Lung (tissue), 11 donors: ENCODE measurements at regions not wholly inside any gene's neighbourhood (a gene's known extent, or its start where the extent isn't known, plus 50 kb on each side); places are given as distances from the start of the nearest gene placed in this dataset.

Source experiments
- ATAC-seq: fragments of 200-7000 bp; cut with Tn5 transposase; one replicate; pipeline ENCODE4 v1.9.1; 2020; ENCODE audit warnings: moderate number of reproducible peaks; ENCODE audit not compliant: insufficient read depth, low FRiP score
- DNase-seq, 3 donors: peaks; one replicate each; pipeline ENCODE4 v3.0.0-alpha.2; 2013 to 2017
- H3K27ac ChIP-seq, 2 donors: one replicate each; pipeline ENCODE4 v1.5.1; 2013; ENCODE audit warnings: mild to moderate bottlenecking in 2 of 2, moderate library complexity in 2 of 2, control low read depth in 1 of 2, inconsistent platforms in 1 of 2, low read depth in 1 of 2, low read length in 1 of 2
- H3K27me3 ChIP-seq, 3 donors: one replicate each; pipeline ENCODE4 v1.5.1; 2013; ENCODE audit warnings: low read length in 2 of 3; ENCODE audit not compliant: control insufficient read depth in 3 of 3, insufficient read depth in 3 of 3
- H3K36me3 ChIP-seq, 4 donors: one replicate each; pipeline ENCODE4 v1.5.1; 2013; ENCODE audit warnings: low read length in 4 of 4, mild to moderate bottlenecking in 1 of 4, moderate library complexity in 1 of 4; ENCODE audit not compliant: control insufficient read depth in 4 of 4, insufficient read depth in 4 of 4
- H3K4me1 ChIP-seq, 5 donors: one replicate each; pipeline ENCODE4 v1.5.1; 2013; ENCODE audit warnings: low read length in 5 of 5, mild to moderate bottlenecking in 2 of 5, moderate library complexity in 1 of 5; ENCODE audit not compliant: control insufficient read depth in 5 of 5, insufficient read depth in 5 of 5
- H3K4me3 ChIP-seq: one replicate; pipeline ENCODE4 v1.5.1; 2013; ENCODE audit warnings: mild to moderate bottlenecking, control low read depth, moderate library complexity
- H3K9ac ChIP-seq, 2 donors: one replicate each; pipeline ENCODE4 v1.5.1; 2013; ENCODE audit warnings: low read length in 2 of 2, control low read depth in 1 of 2; ENCODE audit not compliant: insufficient read depth in 1 of 2
- H3K9me3 ChIP-seq, 4 donors: one replicate each; pipeline ENCODE4 v1.5.1; 2013; ENCODE audit warnings: low read length in 3 of 4, mild to moderate bottlenecking in 1 of 4, moderate library complexity in 1 of 4; ENCODE audit not compliant: control insufficient read depth in 4 of 4, insufficient read depth in 3 of 4
- CTCF ChIP-seq: IDR thresholded peaks from 2 replicates; pipeline ENCODE4 v1.5.1; 2012; ENCODE audit warnings: mild to moderate bottlenecking; ENCODE audit errors: control extremely low read depth, extremely low read depth
- WGBS, 2 donors: extraction: QIAGEN DNeasy Blood & Tissue Kit; methylation state at CpG; one replicate each; pipeline ENCODE4 v1.1.7; 2013; 5-methylcytosine and 5-hydroxymethylcytosine counted together
- donor health status: control.
- donor health status: control.
- donor health status: Bipolar disorder and iron deficiency.
- donor health status: healthy.
- donor health status: DM: yes; HTN: yes; CAD: no.

- no peak for ATAC-seq
These were observed 543.7 kb upstream of the ACO1 start for GRCh38 chr9:31840702-31841101.

GRCh38 chr9:31847963-31848362, 536.5 kb upstream of the ACO1 start:
- no peak for ATAC-seq
- 81 to 88% methylated on average over 1 of the region's 1 CpG for WGBS, 2 donors
- TF ChIP-seq CTCF: no peak

More at GRCh38 chr9:31840702-31841101, 543.7 kb upstream of the ACO1 start:
- Histone ChIP-seq H3K4me1 (no peaks in the 10 kb centered on the region), H3K9me3 (no peaks in the 10 kb centered on the region), H3K27ac (no peak overlapping the region), H3K27me3 (no peaks in the 10 kb centered on the region), H3K4me3 (no peak overlapping the region), H3K36me3 (no peaks in the 10 kb centered on the region), H3K9ac (no peak overlapping the region)
- TF ChIP-seq CTCF: no peak
- no peak for DNase-seq
- 59 to 75% methylated on average over 4 of the region's 4 CpGs for WGBS, 2 donors

GRCh38 chr9:31848505-31849285, 535.7 kb upstream of the ACO1 start:
- Histone ChIP-seq H3K9ac (no peak overlapping the region), H3K36me3 (no peaks in the 10 kb centered on the region), H3K4me3 (no peak overlapping the region), H3K27ac (no peak overlapping the region), H3K27me3 (no peaks in the 10 kb centered on the region), H3K9me3 (no peaks in the 10 kb centered on the region), H3K4me1 (no peaks in the 10 kb centered on the region)
- 86% methylated on average over 19 of the region's 19 CpGs for WGBS, 2 donors
- DNase-seq (no peak), ATAC-seq (no peak)
- no peak for TF ChIP-seq CTCF

More at GRCh38 chr9:31847963-31848362, 536.5 kb upstream of the ACO1 start:
- Histone ChIP-seq H3K4me1 (no peaks in the 10 kb centered on the region), H3K27me3 (no peaks in the 10 kb centered on the region), H3K9ac (no peak overlapping the region), H3K9me3 (no peaks in the 10 kb centered on the region), H3K36me3 (no peaks in the 10 kb centered on the region), H3K4me3 (no peak overlapping the region), H3K27ac (no peak overlapping the region)
- no peak for DNase-seq
